B cell (primary cell): ENCODE measurements at regions not wholly inside any gene's neighbourhood (a gene's known extent, or its start where the extent isn't known, plus 50 kb on each side); places are given as distances from the start of the nearest gene placed in this dataset.
"Not testable (repeated sequence)": the region's sequence is repeated elsewhere in the genome, so short reads cannot be mapped to it uniquely, and the experiment has no call there.

Experiments
- ATAC-seq: fragments of 200-7000 bp; cut with Tn5 transposase; one replicate; pipeline ENCODE4 v1.10.0; 2021; ENCODE audit warnings: low read depth, mild to moderate bottlenecking, moderate number of reproducible peaks, moderate library complexity
- CTCF ChIA-PET: fragments of 350-600 bp; sonication (Branson Sonifier 250); formaldehyde crosslinking; loops from one replicate; lab custom pipeline; 2021; ENCODE audit warnings: antibody characterized with exemption, inconsistent platforms; lab: Charles Lee
- POLR2A ChIA-PET: fragments of 350-600 bp; sonication (Branson Sonifier 250); formaldehyde crosslinking; loops from one replicate; lab custom pipeline; 2021; ENCODE audit warnings: antibody characterized with exemption; lab: Charles Lee
- DNase-seq: peaks from one replicate; pipeline ENCODE4 v3.0.0; 2013
- H2AFZ ChIP-seq: 2 replicates; pipeline ENCODE4 v1.6.1; 2012; ENCODE audit warnings: mild to moderate bottlenecking, low read depth, low read length; ENCODE audit not compliant: insufficient read depth, poor library complexity, severe bottlenecking
- H3K27ac ChIP-seq, 2 donors: 1 replicate in 1 of 2; 2 replicates in 1 of 2; pipeline ENCODE4 v1.5.1; 2012 to 2013; ENCODE audit warnings: low read length in 2 of 2, mild to moderate bottlenecking in 2 of 2, moderate library complexity in 1 of 2
- H3K27me3 ChIP-seq, 4 experiments: fragments of 200-600 bp in 1 of 4; sonication (generic) in 1 of 4; replicated peaks in 1 of 4; 1 replicate in 2 of 4; 2 replicates in 2 of 4; pipeline versions ENCODE4 v1.6.1 to v1.7.0; 2013 to 2016; ENCODE audit warnings: low read length in 3 of 4, mild to moderate bottlenecking in 2 of 4, mixed read lengths in 1 of 4, moderate library complexity in 1 of 4; ENCODE audit not compliant: insufficient read depth in 4 of 4, control insufficient read depth in 3 of 4; ENCODE audit errors: control extremely low read depth in 1 of 4
- H3K36me3 ChIP-seq, 2 experiments: replicated peaks in 1 of 2; 1 replicate in 1 of 2; 2 replicates in 1 of 2; pipeline versions ENCODE4 v1.6.1 to v1.7.1; 2013; ENCODE audit warnings: low read length in 1 of 2; ENCODE audit not compliant: insufficient read depth in 2 of 2, control insufficient read depth in 1 of 2; ENCODE audit errors: control extremely low read depth in 1 of 2, extremely low read depth in 1 of 2
- H3K4me1 ChIP-seq, 2 donors: fragments of 200-600 bp in 1 of 2; sonication (generic) in 1 of 2; 1 replicate in 1 of 2; 2 replicates in 1 of 2; pipeline versions ENCODE4 v1.5.1 to v1.6.1; 2013 to 2017; ENCODE audit warnings: low read length in 2 of 2; ENCODE audit not compliant: control insufficient read depth in 2 of 2, insufficient read depth in 2 of 2
- H3K4me2 ChIP-seq: replicated peaks from 2 replicates; pipeline ENCODE3; 2012; ENCODE audit warnings: mild to moderate bottlenecking, low read depth, low read length; ENCODE audit not compliant: poor library complexity, severe bottlenecking
- H3K4me3 ChIP-seq, 5 experiments: fragments of 200-600 bp in 1 of 5; sonication (generic) in 1 of 5; 1 replicate in 3 of 5; 2 replicates in 2 of 5; pipeline versions ENCODE4 v1.5.1 to v1.7.0; 2011 to 2016; ENCODE audit warnings: low read length in 4 of 5, mild to moderate bottlenecking in 4 of 5, low read depth in 2 of 5, control low read depth in 1 of 5, moderate library complexity in 1 of 5; ENCODE audit not compliant: insufficient read depth in 1 of 5; ENCODE audit errors: control extremely low read depth in 1 of 5, extremely low read depth in 1 of 5
- H3K79me2 ChIP-seq: fragments of 200-600 bp; sonication (generic); one replicate; pipeline ENCODE4 v1.6.0; 2016; ENCODE audit warnings: low read length; ENCODE audit not compliant: control insufficient read depth, insufficient read depth
- H3K9ac ChIP-seq: fragments of 200-600 bp; sonication (generic); 2 replicates; pipeline ENCODE4 v1.6.1; 2017; ENCODE audit warnings: mild to moderate bottlenecking, low read length, moderate library complexity
- H3K9me3 ChIP-seq, 3 donors: one replicate each; pipeline versions ENCODE4 v1.6.1 to v1.7.1; 2013; ENCODE audit warnings: low read length in 2 of 3; ENCODE audit not compliant: control insufficient read depth in 2 of 3, insufficient read depth in 1 of 3; ENCODE audit errors: control extremely low read depth in 1 of 3
- H4K20me1 ChIP-seq: 2 replicates; pipeline ENCODE4 v1.6.0; 2012; ENCODE audit warnings: mild to moderate bottlenecking, low read length; ENCODE audit not compliant: insufficient read depth, control insufficient read depth, poor library complexity, severe bottlenecking
- H3K27ac Mint-ChIP-seq: one replicate; pipeline ENCODE4 v1.8.0; 2021; ENCODE audit warnings: mixed read lengths
- H3K27me3 Mint-ChIP-seq: one replicate; pipeline ENCODE4 v1.8.0; 2021; ENCODE audit warnings: mixed read lengths
- H3K4me1 Mint-ChIP-seq: one replicate; pipeline ENCODE4 v1.8.0; 2021; ENCODE audit warnings: mixed read lengths
- H3K4me3 Mint-ChIP-seq: one replicate; pipeline ENCODE4 v1.8.0; 2021; ENCODE audit warnings: mixed read lengths
- H3K9me3 Mint-ChIP-seq: one replicate; pipeline ENCODE4 v1.8.0; 2022; ENCODE audit warnings: mixed read lengths; ENCODE audit not compliant: insufficient read depth
- EZH2 ChIP-seq: IDR thresholded peaks from 2 replicates; pipeline ENCODE4 v1.6.1; 2012; ENCODE audit warnings: borderline replicate concordance, low read depth, mild to moderate bottlenecking, moderate library complexity, low read length; ENCODE audit not compliant: insufficient read depth, poor library complexity, severe bottlenecking
- WGBS: methylation state at CpG from one replicate; pipeline ENCODE4 v1.1.5; 2013; ENCODE audit warnings: missing lambda C conversion rate; ENCODE audit not compliant: insufficient coverage; 5-methylcytosine and 5-hydroxymethylcytosine counted together
- intact Hi-C: fragments of 100-400 bp; cut with micrococcal nuclease; formaldehyde crosslinking; loops from one replicate; pipeline ENCODE4 v1.10.0; 2022
- TF ChIP-seq, protein P1 (sequence below): fragments of 200-600 bp; IDR thresholded peaks from one replicate; pipeline ENCODE4 v1.8.0; 2022; ENCODE audit warnings: antibody characterized with exemption, mild to moderate bottlenecking

DNA sequence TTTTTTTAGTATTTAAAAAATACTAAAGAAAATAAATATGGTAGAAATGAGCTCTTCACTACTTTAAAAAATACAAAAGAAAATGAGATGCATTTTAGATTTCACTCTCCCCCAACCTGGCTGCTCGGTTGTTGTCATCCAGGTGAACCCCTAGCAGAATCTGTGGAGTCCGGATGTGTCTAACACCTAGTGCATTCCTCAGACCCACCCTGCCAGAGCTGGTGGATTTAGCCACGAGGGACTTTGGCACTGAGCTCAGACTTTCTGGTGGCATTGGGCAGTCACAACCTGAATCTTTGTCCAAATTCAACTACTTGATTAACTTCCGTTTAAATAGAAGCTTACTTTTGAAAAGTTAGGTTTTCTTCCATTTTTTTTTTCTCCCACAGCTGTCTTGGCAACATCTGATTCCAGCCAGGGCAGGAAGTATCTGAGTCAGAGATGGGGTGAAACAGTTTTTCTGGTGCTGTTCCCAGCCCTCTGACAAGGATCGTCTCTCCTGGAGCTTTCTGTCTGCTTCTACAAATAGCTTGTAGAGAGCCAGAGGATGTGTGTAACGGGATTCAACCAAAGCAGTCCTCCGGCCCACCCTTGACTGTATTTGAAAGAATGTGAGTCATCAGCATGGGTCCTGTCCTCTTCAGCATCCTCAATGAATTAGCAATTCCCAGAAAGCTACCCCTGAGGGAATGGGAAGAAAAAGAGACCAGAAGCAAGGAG is 301.8 kb upstream of the MCTP2 start:
- intact Hi-C loops, result no loop called here
- WGBS, result 89% methylated on average over 5 of the region's 7 CpGs
- Histone ChIP-seq H3K4me1 (peaks cover 4 to 5% of the 10 kb centered on the region in 2 donors), H3K27ac (no peak overlapping the region), H3K4me2 (no peak overlapping the region), H3K9me3 (no peaks in the 10 kb centered on the region), H3K36me3 (no peaks in the 10 kb centered on the region), H3K4me3 (no peak overlapping the region), H3K79me2 (no peaks in the 10 kb centered on the region), H4K20me1 (no peaks in the 10 kb centered on the region), H3K9ac (no peak overlapping the region), H2AFZ (no peak overlapping the region), H3K27me3 (no peaks in the 10 kb centered on the region)
- Mint-ChIP-seq H3K27me3 (no peaks in the 10 kb centered on the region), H3K4me1 (peaks cover 15% of the 10 kb centered on the region), H3K4me3 (no peak overlapping the region), H3K27ac (no peak overlapping the region), H3K9me3 (no peaks in the 10 kb centered on the region)
- no peak for ATAC-seq
- CTCF ChIA-PET, result no interaction called here
- no peak for DNase-seq
- POLR2A ChIA-PET, result no interaction called here
- TF ChIP-seq, protein P1, sequence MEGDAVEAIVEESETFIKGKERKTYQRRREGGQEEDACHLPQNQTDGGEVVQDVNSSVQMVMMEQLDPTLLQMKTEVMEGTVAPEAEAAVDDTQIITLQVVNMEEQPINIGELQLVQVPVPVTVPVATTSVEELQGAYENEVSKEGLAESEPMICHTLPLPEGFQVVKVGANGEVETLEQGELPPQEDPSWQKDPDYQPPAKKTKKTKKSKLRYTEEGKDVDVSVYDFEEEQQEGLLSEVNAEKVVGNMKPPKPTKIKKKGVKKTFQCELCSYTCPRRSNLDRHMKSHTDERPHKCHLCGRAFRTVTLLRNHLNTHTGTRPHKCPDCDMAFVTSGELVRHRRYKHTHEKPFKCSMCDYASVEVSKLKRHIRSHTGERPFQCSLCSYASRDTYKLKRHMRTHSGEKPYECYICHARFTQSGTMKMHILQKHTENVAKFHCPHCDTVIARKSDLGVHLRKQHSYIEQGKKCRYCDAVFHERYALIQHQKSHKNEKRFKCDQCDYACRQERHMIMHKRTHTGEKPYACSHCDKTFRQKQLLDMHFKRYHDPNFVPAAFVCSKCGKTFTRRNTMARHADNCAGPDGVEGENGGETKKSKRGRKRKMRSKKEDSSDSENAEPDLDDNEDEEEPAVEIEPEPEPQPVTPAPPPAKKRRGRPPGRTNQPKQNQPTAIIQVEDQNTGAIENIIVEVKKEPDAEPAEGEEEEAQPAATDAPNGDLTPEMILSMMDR, result no peak
- TF ChIP-seq EZH2, result no peak

DNA sequence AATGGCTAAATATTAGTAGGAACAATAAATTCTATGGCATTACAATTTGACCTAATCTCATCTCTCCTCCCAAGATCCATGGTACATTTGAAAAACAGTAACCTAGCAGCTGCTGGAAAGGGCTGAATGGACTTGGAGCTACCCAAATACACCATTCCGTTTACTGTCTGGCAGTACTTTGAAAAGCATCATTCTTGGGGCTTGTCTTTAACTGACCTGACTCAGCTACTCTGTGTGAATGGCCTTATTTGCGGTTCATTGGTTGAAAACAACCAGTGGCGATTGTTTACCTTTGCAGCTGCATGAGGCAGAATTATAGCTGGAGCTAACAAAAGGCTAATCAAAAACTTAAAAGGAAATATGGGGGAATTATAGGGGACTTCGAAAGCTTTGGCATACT is 311.2 kb upstream of the MCTP2 start:
- DNase-seq (no peak), ATAC-seq (no peak)
- H3K9me3 ChIP-seq, result peaks cover 0 to 4% (median 0%) of the 10 kb centered on the region in 3 donors
- H3K36me3 ChIP-seq, result no peaks in the 10 kb centered on the region
- no peak overlapping the region for H3K4me3 Mint-ChIP-seq
- peaks cover 6% of the 10 kb centered on the region for H3K9me3 Mint-ChIP-seq
- no peak overlapping the region for H3K27ac Mint-ChIP-seq
- H4K20me1 ChIP-seq, result no peaks in the 10 kb centered on the region
- no peak overlapping the region for H2AFZ ChIP-seq
- H3K27ac ChIP-seq, result no peak overlapping the region
- H3K27me3 ChIP-seq, result no peaks in the 10 kb centered on the region
- intact Hi-C loops, result no loop called here
- H3K27me3 Mint-ChIP-seq, result peaks cover under 1% of the 10 kb centered on the region
- H3K9ac ChIP-seq, result no peak overlapping the region
- H3K79me2 ChIP-seq, result no peaks in the 10 kb centered on the region
- H3K4me2 ChIP-seq, result no peak overlapping the region
- ChIA-PET CTCF (no interaction called here), POLR2A (no interaction called here)
- WGBS, result 100% methylated on average over 4 of the region's 4 CpGs
- H3K4me1 Mint-ChIP-seq, result no peaks in the 10 kb centered on the region
- H3K4me3 ChIP-seq, result no peak overlapping the region
- TF ChIP-seq EZH2, result no peak
- TF ChIP-seq, protein P1, result no peak
- no peaks in the 10 kb centered on the region for H3K4me1 ChIP-seq

DNA sequence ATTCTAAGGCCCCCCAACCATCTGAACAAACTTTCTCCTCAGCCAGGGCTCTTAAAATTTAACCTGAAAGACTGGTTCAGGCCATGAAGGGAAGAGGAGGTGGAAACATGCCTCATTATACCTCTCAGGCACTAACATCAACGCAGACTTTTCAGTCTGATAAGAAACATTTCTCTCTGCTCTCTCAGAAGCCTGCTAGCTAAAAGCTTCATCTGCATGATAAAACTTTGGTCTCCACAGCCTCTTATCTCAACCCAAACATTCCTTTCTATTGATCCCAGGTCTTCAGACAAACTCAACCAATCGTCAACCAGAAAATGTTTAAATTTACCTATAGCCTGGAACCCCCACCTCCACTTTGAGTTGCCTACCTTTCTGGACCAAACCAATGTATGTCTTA is 312.6 kb upstream of the MCTP2 start:
- H3K79me2 ChIP-seq, intact Hi-C loops, H3K27ac Mint-ChIP-seq, CTCF ChIA-PET, H2AFZ ChIP-seq, H3K4me3 ChIP-seq, H3K9me3 Mint-ChIP-seq, POLR2A ChIA-PET, H3K36me3 ChIP-seq, ATAC-seq, H3K4me3 Mint-ChIP-seq, H3K27me3 ChIP-seq, DNase-seq, H3K4me1 ChIP-seq, H3K4me2 ChIP-seq, H3K9ac ChIP-seq, H3K27ac ChIP-seq, H3K4me1 Mint-ChIP-seq, H3K9me3 ChIP-seq, H3K27me3 Mint-ChIP-seq, H4K20me1 ChIP-seq: not testable (repeated sequence)
- WGBS, result 85% methylated on average over 2 of the region's 2 CpGs
